Right cardiac atrium (tissue), 5 donors: ENCODE measurements at regions not wholly inside any gene's neighbourhood (a gene's known extent, or its start where the extent isn't known, plus 50 kb on each side); places are given as distances from the start of the nearest gene placed in this dataset.

Experiments used
- ATAC-seq, 2 donors: fragments of 200-7000 bp; cut with Tn5 transposase; one replicate each; pipeline versions ENCODE4 v1.8.0 to v1.9.1; 2020; ENCODE audit warnings: moderate library complexity in 2 of 2, mild to moderate bottlenecking in 1 of 2
- DNase-seq, 3 donors: peaks; one replicate each; pipeline ENCODE4 v3.0.0-alpha.2; 2020
- H3K27ac ChIP-seq: one replicate; pipeline ENCODE4 v1.5.1; 2013; ENCODE audit warnings: mild to moderate bottlenecking, low read length, control low read depth, moderate library complexity
- H3K27me3 ChIP-seq: one replicate; pipeline ENCODE4 v1.6.1; 2013; ENCODE audit not compliant: control insufficient read depth, insufficient read depth
- H3K4me1 ChIP-seq: one replicate; pipeline ENCODE4 v1.6.1; 2013; ENCODE audit warnings: low read length; ENCODE audit not compliant: control insufficient read depth, insufficient read depth
- H3K4me3 ChIP-seq: one replicate; pipeline ENCODE4 v1.5.1; 2013; ENCODE audit warnings: low read length, control low read depth
- H3K9me3 ChIP-seq: one replicate; pipeline ENCODE4 v1.6.1; 2013; ENCODE audit warnings: low read length; ENCODE audit not compliant: control insufficient read depth
- WGBS: extraction: QIAGEN DNeasy Blood & Tissue Kit; methylation state at CpG from one replicate; pipeline ENCODE4 v1.1.7; 2013; 5-methylcytosine and 5-hydroxymethylcytosine counted together
- intact Hi-C, 4 donors: fragments of 100-400 bp; cut with DNase I; formaldehyde crosslinking; loops; one replicate each; pipeline versions ENCODE4 v1.11.0 to v1.14.0; 2022 to 2023
- donor health status: healthy with polysubstance abuse.
- donor health status: DM: no; HTN: yes; CAD: no.
- donor health status: DM: no; HTN: no; CAD: no.
- donor health status: DM: no; HTN: yes; CAD: no; lungs with severe emphysema.
- donor health status: DM: yes; HTN: yes; CAD: no.

- H3K27ac ChIP-seq = no peak overlapping the region
- no peak for DNase-seq
- WGBS = 92% methylated on average over 3 of the region's 3 CpGs
- no peaks in the 10 kb centered on the region for H3K4me1 ChIP-seq
- no peak for ATAC-seq
- no peaks in the 10 kb centered on the region for H3K9me3 ChIP-seq
- H3K27me3 ChIP-seq = no peaks in the 10 kb centered on the region
- no peak overlapping the region for H3K4me3 ChIP-seq
- intact Hi-C loops = loop anchor here in 3 of 4 donors (10.0 kb wide), 4 partner anchors 92 to 822 kb away; no protein-coding TSS in a partner anchor
These were observed 401.4 kb downstream of the ATP23 start for GRCh38 chr12:58342736-58343135.

DNA sequence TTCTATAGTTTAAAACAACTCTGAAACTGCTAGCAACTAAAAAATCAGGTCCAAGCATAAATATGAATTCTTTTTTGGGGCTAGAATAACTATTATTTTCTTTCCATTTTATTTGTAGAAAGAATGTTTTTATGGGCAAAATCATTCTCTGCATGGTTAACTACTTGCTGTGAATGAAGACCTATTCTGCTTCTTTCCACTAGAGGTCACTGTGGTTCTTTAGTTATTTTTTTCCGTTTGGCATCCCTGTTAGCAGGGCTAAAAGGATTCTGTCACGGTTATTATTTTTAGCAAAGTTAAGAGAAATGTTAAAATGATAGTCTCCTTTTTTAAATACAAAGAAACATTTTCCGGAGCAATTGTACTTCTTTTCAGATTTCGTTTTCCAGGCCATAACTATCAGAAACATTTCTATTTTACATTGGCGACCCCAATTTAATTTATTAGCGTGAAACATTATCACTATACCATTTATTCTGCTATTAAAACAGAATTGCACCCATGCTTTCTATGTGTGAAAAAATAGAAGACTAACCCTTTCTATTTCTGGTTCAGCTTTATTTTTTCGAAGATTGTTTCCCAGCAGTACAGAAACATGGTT is 404.8 kb downstream of the ATP23 start:
- ATAC-seq = peak in 1 of 2 donors; percentile 71
- Histone ChIP-seq H3K27ac (no peak overlapping the region), H3K4me1 (no peaks in the 10 kb centered on the region), H3K9me3 (no peaks in the 10 kb centered on the region), H3K27me3 (no peaks in the 10 kb centered on the region), H3K4me3 (no peak overlapping the region)
- intact Hi-C loops = loop anchor here (5.0 to 10.0 kb wide), 6 partner anchors 89 to 819 kb away; no protein-coding TSS in a partner anchor
- DNase-seq = no peak
- 27% methylated on average over 7 of the region's 7 CpGs for WGBS

DNA sequence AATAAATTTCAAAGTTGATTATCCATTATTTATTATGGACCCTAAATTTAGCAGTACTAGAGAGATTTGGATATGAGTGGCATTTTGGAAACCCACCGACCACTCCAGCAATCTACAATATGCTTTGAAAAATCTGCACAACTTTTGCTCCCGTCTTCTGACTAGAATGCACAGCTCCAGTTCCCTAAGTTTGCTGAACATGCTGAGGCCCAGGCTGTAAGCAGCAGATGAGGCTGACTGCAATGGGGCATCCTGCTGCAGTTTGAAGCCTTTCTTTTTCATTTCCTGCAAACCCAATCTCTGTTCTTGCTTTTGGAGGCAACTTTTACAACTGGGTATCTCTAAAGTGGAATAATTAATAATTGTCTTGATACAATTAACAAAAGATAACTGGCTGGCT is 405.8 kb downstream of the ATP23 start:
- WGBS = 86% methylated on average over 2 of the region's 2 CpGs
- DNase-seq (no peak), ATAC-seq (no peak)
- Histone ChIP-seq H3K4me1 (no peaks in the 10 kb centered on the region), H3K4me3 (no peak overlapping the region), H3K27ac (no peak overlapping the region), H3K27me3 (no peaks in the 10 kb centered on the region), H3K9me3 (no peaks in the 10 kb centered on the region)
- intact Hi-C loops = loop anchor here (5.0 to 10.0 kb wide), 6 partner anchors 88 to 818 kb away; no protein-coding TSS in a partner anchor

- Histone ChIP-seq H3K9me3 (no peaks in the 10 kb centered on the region), H3K27me3 (no peaks in the 10 kb centered on the region), H3K4me3 (no peak overlapping the region), H3K27ac (no peak overlapping the region), H3K4me1 (no peaks in the 10 kb centered on the region)
- intact Hi-C loops = loop anchor here (5.0 to 10.0 kb wide), 6 partner anchors 87 to 817 kb away; no protein-coding TSS in a partner anchor
- ATAC-seq (no peak), DNase-seq (no peak)
- WGBS = 80% methylated on average over 2 of the region's 2 CpGs
These were observed 406.3 kb downstream of the ATP23 start for GRCh38 chr12:58347691-58348090.

DNA sequence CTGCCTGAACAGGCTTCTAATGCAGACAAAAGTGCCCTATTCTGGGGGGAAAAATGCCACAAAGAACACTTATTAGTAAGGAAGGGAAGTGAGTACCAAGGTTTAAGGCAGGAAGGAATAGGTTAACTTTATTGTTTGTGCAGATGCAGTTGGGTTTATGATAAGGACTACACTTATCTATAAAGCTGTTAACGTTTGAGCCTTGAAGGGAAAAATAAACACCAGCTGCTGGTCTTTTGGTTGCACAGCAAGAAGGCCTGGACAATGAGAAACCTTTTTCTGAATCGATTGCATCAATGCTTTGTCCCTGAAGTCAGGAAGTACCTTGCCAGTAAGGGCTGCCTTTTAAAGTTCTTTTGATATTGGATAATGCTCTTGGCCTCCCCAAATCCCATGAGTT is 407.8 kb downstream of the ATP23 start:
- Histone ChIP-seq H3K27me3 (no peaks in the 10 kb centered on the region), H3K4me3 (no peak overlapping the region), H3K4me1 (no peaks in the 10 kb centered on the region), H3K27ac (no peak overlapping the region), H3K9me3 (no peaks in the 10 kb centered on the region)
- ATAC-seq (no peak), DNase-seq (no peak)
- intact Hi-C loops = loop anchor here (5.0 to 10.0 kb wide), 6 partner anchors 86 to 816 kb away; no protein-coding TSS in a partner anchor
- 13% methylated on average over 2 of the region's 2 CpGs for WGBS

DNA sequence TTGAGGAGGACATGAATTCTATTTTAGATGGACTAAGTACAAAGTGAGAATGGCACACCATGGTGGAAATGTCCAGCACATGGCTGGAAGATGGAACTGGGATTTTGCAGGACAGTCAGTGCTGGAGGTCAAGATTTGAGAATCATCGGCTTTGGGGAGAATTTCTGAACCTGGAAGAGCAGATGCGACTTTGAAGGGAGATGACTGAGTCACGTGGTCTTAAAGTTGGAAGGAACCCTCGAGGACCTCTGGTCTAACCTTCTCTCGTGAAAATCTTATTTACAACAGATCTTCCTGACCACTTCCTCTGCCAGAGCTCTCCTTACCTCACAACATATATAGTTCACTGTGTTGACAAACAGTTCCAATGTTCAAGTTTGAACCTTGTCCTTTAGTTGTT is 415.4 kb downstream of the ATP23 start:
- DNase-seq (no peak), ATAC-seq (no peak)
- H3K4me1 ChIP-seq = no peaks in the 10 kb centered on the region
- no peaks in the 10 kb centered on the region for H3K9me3 ChIP-seq
- H3K27me3 ChIP-seq = no peaks in the 10 kb centered on the region
- 80% methylated on average over 5 of the region's 5 CpGs for WGBS
- intact Hi-C loops = no loop called here
- H3K4me3 ChIP-seq = no peak overlapping the region
- no peak overlapping the region for H3K27ac ChIP-seq

DNA sequence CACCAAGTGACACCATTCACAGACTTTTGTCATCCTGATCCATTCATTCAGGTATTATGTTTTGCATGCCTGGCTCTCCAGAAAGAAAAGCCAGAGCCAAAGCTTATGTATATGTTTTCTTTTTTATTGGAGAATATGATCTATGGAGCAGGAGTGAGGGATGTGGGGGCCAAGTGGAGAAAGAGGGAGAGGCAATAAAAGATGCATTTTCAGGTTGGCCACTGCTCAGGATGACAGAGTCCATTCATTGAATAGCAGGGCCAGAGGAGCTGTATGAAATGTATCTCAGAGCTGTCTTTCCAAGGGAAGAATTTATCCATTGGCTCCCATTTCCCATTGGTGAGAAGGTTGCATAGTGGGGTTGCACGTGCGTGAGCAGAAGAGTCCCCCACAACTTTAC is 416.1 kb downstream of the ATP23 start:
- no peak overlapping the region for H3K4me3 ChIP-seq
- intact Hi-C loops = no loop called here
- no peaks in the 10 kb centered on the region for H3K9me3 ChIP-seq
- ATAC-seq = no peak
- H3K27ac ChIP-seq = no peak overlapping the region
- 93% methylated on average over 2 of the region's 2 CpGs for WGBS
- no peaks in the 10 kb centered on the region for H3K27me3 ChIP-seq
- no peaks in the 10 kb centered on the region for H3K4me1 ChIP-seq
- DNase-seq = no peak

DNA sequence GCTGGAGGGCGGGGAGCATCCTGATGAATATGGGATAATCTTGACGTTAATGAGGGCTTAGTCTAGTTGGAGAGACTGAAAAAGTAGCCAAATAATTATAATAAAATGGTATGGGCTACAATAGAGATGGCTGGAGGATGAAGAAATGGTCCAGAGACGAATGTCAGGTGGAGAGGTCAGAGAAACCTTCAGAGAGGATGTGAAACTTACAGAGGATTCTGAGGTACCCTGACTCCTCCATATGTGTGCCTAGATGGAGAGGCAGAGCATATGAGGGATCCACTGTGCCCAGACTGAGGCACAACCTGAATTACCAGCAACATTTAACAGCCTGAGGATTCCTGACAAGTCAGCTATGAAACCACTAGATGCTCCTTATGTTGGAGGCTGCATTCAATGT is 417.0 kb downstream of the ATP23 start:
- Histone ChIP-seq H3K27me3 (no peaks in the 10 kb centered on the region), H3K4me1 (no peaks in the 10 kb centered on the region), H3K27ac (no peak overlapping the region), H3K4me3 (no peak overlapping the region), H3K9me3 (no peaks in the 10 kb centered on the region)
- intact Hi-C loops = no loop called here
- DNase-seq (no peak), ATAC-seq (no peak)
- WGBS = 77% methylated on average over 3 of the region's 3 CpGs

GRCh38 chr12:58359084-58359483 is 417.7 kb downstream of the ATP23 start:
- Histone ChIP-seq H3K27me3 (no peaks in the 10 kb centered on the region), H3K4me3 (no peak overlapping the region), H3K27ac (no peak overlapping the region), H3K4me1 (no peaks in the 10 kb centered on the region), H3K9me3 (no peaks in the 10 kb centered on the region)
- DNase-seq = peak; percentile 27 to 72 (median 63)
- intact Hi-C loops = no loop called here
- ATAC-seq = peak in 1 of 2 donors; percentile 55
- WGBS = 53% methylated on average over 8 of the region's 8 CpGs

DNA sequence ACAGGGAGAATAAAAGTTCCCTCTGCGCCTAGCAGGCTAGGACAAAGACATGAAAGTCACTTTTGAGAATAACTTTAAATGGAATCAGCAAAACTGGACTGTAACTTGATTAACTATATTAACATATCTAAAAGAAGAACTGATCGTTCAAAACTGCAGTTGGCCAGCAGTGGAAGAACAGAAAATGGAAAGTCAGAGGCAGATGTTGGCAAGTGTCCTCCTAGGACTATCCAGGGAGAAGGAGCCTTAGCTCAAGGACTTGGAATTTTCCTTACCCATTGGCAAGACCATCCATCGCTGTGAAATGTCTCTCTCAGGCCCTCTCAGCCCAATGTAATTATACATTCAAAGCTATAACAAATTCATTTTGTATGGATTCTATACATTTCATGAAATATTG is 419.7 kb downstream of the ATP23 start:
- ATAC-seq = no peak

GRCh38 chr12:58363971-58364370 is 422.6 kb downstream of the ATP23 start:
- Histone ChIP-seq H3K4me1 (no peaks in the 10 kb centered on the region), H3K4me3 (no peak overlapping the region), H3K27me3 (no peaks in the 10 kb centered on the region), H3K27ac (no peak overlapping the region), H3K9me3 (no peaks in the 10 kb centered on the region)
- intact Hi-C loops = no loop called here
- DNase-seq (no peak), ATAC-seq (no peak)

More for the DNA sequence above, 419.7 kb downstream of the ATP23 start:
- Histone ChIP-seq H3K4me1 (no peaks in the 10 kb centered on the region), H3K9me3 (no peaks in the 10 kb centered on the region), H3K27me3 (no peaks in the 10 kb centered on the region), H3K27ac (no peak overlapping the region), H3K4me3 (no peak overlapping the region)
- no peak for DNase-seq
- WGBS = 61% methylated on average over 3 of the region's 3 CpGs
- intact Hi-C loops = no loop called here
